ENCODE measurements at regions not wholly inside any gene's neighbourhood (a gene's known extent, or its start where the extent isn't known, plus 50 kb on each side); places are given as distances from the start of the nearest gene placed in this dataset.
A peak's percentile ranks its signal among the peaks of the same experiment; 100 is the strongest.

- TF ChIP-seq SMAD4 (CRISPR knock-in tag; IDR thresholded peaks at IDR 0.05) (no peak), ZNF425 (CRISPR knock-in tag; conservative IDR thresholded peaks at IDR 0.05) (no peak), RELA (CRISPR knock-in tag; IDR thresholded peaks at IDR 0.05; ENCODE audit: borderline replicate concordance) (no peak), OVOL2 (CRISPR knock-in tag; IDR thresholded peaks at IDR 0.05; ENCODE audit: borderline replicate concordance) (no peak), NFATC4 (CRISPR knock-in tag; IDR thresholded peaks at IDR 0.05) (no peak), SMAD3 (CRISPR knock-in tag; IDR thresholded peaks at IDR 0.05; ENCODE audit: borderline replicate concordance) (no peak)
Measured at GRCh38 chr12:111308473-111308872, 60.4 kb downstream of the PHETA1 start (continued).

GRCh38 chr12:111304642-111305071, 64.2 kb downstream of the PHETA1 start:
- TF ChIP-seq CTCF (IDR thresholded peaks at IDR 0.05), result peak; percentile 100
- no peak for TF ChIP-seq ATF2 (CRISPR knock-in tag; IDR thresholded peaks at IDR 0.05; ENCODE audit: borderline replicate concordance, low read depth)
- TF ChIP-seq OVOL2 (CRISPR knock-in tag; IDR thresholded peaks at IDR 0.05; ENCODE audit: borderline replicate concordance), result no peak
- TF ChIP-seq ZNF263 (CRISPR knock-in tag; IDR thresholded peaks at IDR 0.05; ENCODE audit: low read depth), result no peak
- TF ChIP-seq RORB (CRISPR knock-in tag; IDR thresholded peaks at IDR 0.05), result no peak
- no peak for TF ChIP-seq ZMAT4 (CRISPR knock-in tag; IDR thresholded peaks at IDR 0.05)
- H3K27ac Mint-ChIP-seq, result no peak overlapping the region
- POLR2A ChIA-PET, result no interaction called here
- H3K27me3 Mint-ChIP-seq (ENCODE audit: low read depth), result no peaks in the 10 kb centered on the region; the same call in 1 of the 2 replicates
- peaks cover 27% of the 10 kb centered on the region for H3K9me3 Mint-ChIP-seq
- H3K4me3 Mint-ChIP-seq, result no peak overlapping the region
- H3K36me3 Mint-ChIP-seq, result peaks cover 42% of the 10 kb centered on the region
- CTCF ChIA-PET, result interaction anchor here (0.6 to 2.0 kb wide), 7 partner anchors 8 to 458 kb away, joined by 3 to 8 read pairs (median 4); partner anchors contain the start of genes CCDC63 and CUX2
- peak; percentile 70 for ATAC-seq
- DNase-seq (ENCODE audit: low spot score), result peak; percentile 77
- H3K4me1 Mint-ChIP-seq, result 0 out of 2 replicates have a peak, but pooled peaks cover 2% of the 10 kb centered on the region

- ChIA-PET CTCF (interaction anchor here (1.0 to 2.0 kb wide), 9 partner anchors 9 to 367 kb away, joined by 3 to 8 read pairs (median 4); partner anchors contain the start of gene CUX2), POLR2A (no interaction called here)
- peaks cover 2% of the 10 kb centered on the region; the same call in 1 of the 2 replicates for H3K4me1 Mint-ChIP-seq
- H3K9me3 Mint-ChIP-seq, result peaks cover 27% of the 10 kb centered on the region
- H3K27ac Mint-ChIP-seq, result no peak overlapping the region
- no peak overlapping the region for H3K4me3 Mint-ChIP-seq
- H3K36me3 Mint-ChIP-seq, result peaks cover 42% of the 10 kb centered on the region
- no peak for DNase-seq (ENCODE audit: low spot score)
- TF ChIP-seq MXD4 (CRISPR knock-in tag; IDR thresholded peaks at IDR 0.05; ENCODE audit: borderline replicate concordance) (no peak), JUN (CRISPR knock-in tag; IDR thresholded peaks at IDR 0.05) (no peak)
- ATAC-seq, result no peak
- H3K27me3 Mint-ChIP-seq (ENCODE audit: low read depth), result no peaks in the 10 kb centered on the region
Measured at GRCh38 chr12:111303531-111303930, 65.4 kb downstream of the PHETA1 start.
